NT2/D1 (cell line): ENCODE measurements at regions not wholly inside any gene's neighbourhood (a gene's known extent, or its start where the extent isn't known, plus 50 kb on each side); places are given as distances from the start of the nearest gene placed in this dataset.
"Not testable (repeated sequence)": the region's sequence is repeated elsewhere in the genome, so short reads cannot be mapped to it uniquely, and the experiment has no call there.

Experiments used
- DNase-seq: peaks from one replicate; pipeline ENCODE4 v3.0.0-alpha.2; 2011; ENCODE audit warnings: low read depth, low spot score
- H3K27me3 ChIP-seq: 2 replicates; pipeline ENCODE4 v1.6.0; 2011; ENCODE audit warnings: mild to moderate bottlenecking; ENCODE audit not compliant: insufficient read length, insufficient read depth
- H3K36me3 ChIP-seq: 2 replicates; pipeline ENCODE4 v1.6.1; 2011; ENCODE audit warnings: mild to moderate bottlenecking, low read length, mixed read lengths; ENCODE audit not compliant: insufficient read depth, insufficient read length
- H3K4me1 ChIP-seq: 2 replicates; pipeline ENCODE4 v1.5.1; 2011; ENCODE audit not compliant: insufficient read depth, insufficient read length
- H3K4me3 ChIP-seq: 2 replicates; pipeline ENCODE4 v1.5.1; 2011; ENCODE audit warnings: low read depth; ENCODE audit not compliant: insufficient read length
- H3K9ac ChIP-seq: 2 replicates; pipeline ENCODE4 v1.6.0; 2011; ENCODE audit warnings: low read depth; ENCODE audit not compliant: insufficient read length
- H3K9me3 ChIP-seq: 2 replicates; pipeline ENCODE4 v1.5.1; 2011; ENCODE audit warnings: mild to moderate bottlenecking, low read length; ENCODE audit not compliant: insufficient read depth
- SUZ12 ChIP-seq: IDR thresholded peaks from 2 replicates; pipeline ENCODE4 v1.6.1; 2011; ENCODE audit not compliant: insufficient read length, insufficient read depth; ENCODE audit errors: extremely low read depth
- YY1 ChIP-seq: IDR thresholded peaks from 2 replicates; pipeline ENCODE4 v1.6.1; 2011; ENCODE audit not compliant: insufficient read length, insufficient read depth
- ZNF274 ChIP-seq: IDR thresholded peaks from 2 replicates; pipeline ENCODE4 v1.6.1; 2011; ENCODE audit warnings: mild to moderate bottlenecking, low read depth, low read length

GRCh38 chrX:46226422-46226821 is 318.8 kb downstream of the ZNF674 start:
- no peaks in the 10 kb centered on the region for H3K36me3 ChIP-seq
- DNase-seq, result no peak
- H3K9me3 ChIP-seq, result no peaks in the 10 kb centered on the region
- no peak overlapping the region for H3K9ac ChIP-seq
- no peak overlapping the region for H3K4me3 ChIP-seq
- no peaks in the 10 kb centered on the region for H3K27me3 ChIP-seq
- no peak for TF ChIP-seq ZNF274
- no peaks in the 10 kb centered on the region for H3K4me1 ChIP-seq

- not testable (repeated sequence) for H3K36me3 ChIP-seq, H3K27me3 ChIP-seq, H3K9ac ChIP-seq, H3K4me1 ChIP-seq, H3K9me3 ChIP-seq, H3K4me3 ChIP-seq, DNase-seq
Measured at GRCh38 chrX:46223499-46223898, 321.7 kb downstream of the ZNF674 start.

- Histone ChIP-seq H3K36me3 (no peaks in the 10 kb centered on the region), H3K9me3 (no peaks in the 10 kb centered on the region), H3K27me3 (no peaks in the 10 kb centered on the region), H3K4me1 (no peaks in the 10 kb centered on the region), H3K4me3 (no peak overlapping the region), H3K9ac (no peak overlapping the region)
- TF ChIP-seq YY1 (no peak), SUZ12 (no peak), ZNF274 (no peak)
- DNase-seq, result no peak
Measured at GRCh38 chrX:46220822-46221221, 324.4 kb downstream of the ZNF674 start.

- Histone ChIP-seq H3K9me3 (no peaks in the 10 kb centered on the region), H3K9ac (no peak overlapping the region), H3K4me1 (no peaks in the 10 kb centered on the region), H3K4me3 (no peak overlapping the region), H3K36me3 (no peaks in the 10 kb centered on the region), H3K27me3 (no peaks in the 10 kb centered on the region)
- TF ChIP-seq SUZ12, result no peak
- TF ChIP-seq ZNF274, result no peak
- TF ChIP-seq YY1, result no peak
- DNase-seq, result no peak
Measured at GRCh38 chrX:46218373-46218772, 326.8 kb downstream of the ZNF674 start.

GRCh38 chrX:46216406-46216805 is 328.8 kb downstream of the ZNF674 start:
- no peak for DNase-seq
- Histone ChIP-seq H3K36me3 (no peaks in the 10 kb centered on the region), H3K9me3 (no peaks in the 10 kb centered on the region), H3K9ac (no peak overlapping the region), H3K4me3 (no peak overlapping the region), H3K27me3 (no peaks in the 10 kb centered on the region), H3K4me1 (no peaks in the 10 kb centered on the region)
- TF ChIP-seq YY1, result no peak

- H3K4me1 ChIP-seq, result no peaks in the 10 kb centered on the region
- H3K27me3 ChIP-seq, result no peaks in the 10 kb centered on the region
- TF ChIP-seq YY1, result no peak
- no peak for TF ChIP-seq ZNF274
- TF ChIP-seq SUZ12, result no peak
- H3K36me3 ChIP-seq, result no peaks in the 10 kb centered on the region
- H3K9ac ChIP-seq, result no peak overlapping the region
- no peaks in the 10 kb centered on the region for H3K9me3 ChIP-seq
- no peak for DNase-seq
- no peak overlapping the region for H3K4me3 ChIP-seq
Measured at GRCh38 chrX:46211079-46211478, 334.1 kb downstream of the ZNF674 start.

- Histone ChIP-seq H3K9me3 (no peaks in the 10 kb centered on the region), H3K27me3 (no peaks in the 10 kb centered on the region), H3K4me3 (no peak overlapping the region), H3K9ac (no peak overlapping the region), H3K36me3 (no peaks in the 10 kb centered on the region), H3K4me1 (no peaks in the 10 kb centered on the region)
- TF ChIP-seq ZNF274, result no peak
- TF ChIP-seq YY1, result no peak
- TF ChIP-seq SUZ12, result no peak
- no peak for DNase-seq
Measured at GRCh38 chrX:46209768-46210167, 335.5 kb downstream of the ZNF674 start.

- no peak for TF ChIP-seq SUZ12
- no peak for TF ChIP-seq YY1
- TF ChIP-seq ZNF274, result no peak
- H3K4me1 ChIP-seq, result no peaks in the 10 kb centered on the region
- no peak overlapping the region for H3K4me3 ChIP-seq
- DNase-seq, result no peak
- no peaks in the 10 kb centered on the region for H3K36me3 ChIP-seq
- H3K27me3 ChIP-seq, result no peaks in the 10 kb centered on the region
- H3K9ac ChIP-seq, result no peak overlapping the region
- no peaks in the 10 kb centered on the region for H3K9me3 ChIP-seq
Measured at GRCh38 chrX:46209037-46209436, 336.2 kb downstream of the ZNF674 start.
